H1 (cell line): ENCODE measurements at regions not wholly inside any gene's neighbourhood (a gene's known extent, or its start where the extent isn't known, plus 50 kb on each side); places are given as distances from the start of the nearest gene placed in this dataset.

Experiments used
- ATF2 ChIP-seq: IDR thresholded peaks from 2 replicates; pipeline ENCODE4 v1.6.1; 2012; ENCODE audit warnings: low read length, inconsistent platforms
- ATF3 ChIP-seq: IDR thresholded peaks from 2 replicates; pipeline ENCODE4 v1.6.1; 2011; ENCODE audit warnings: low read depth, mild to moderate bottlenecking, low read length; ENCODE audit not compliant: insufficient read depth
- CBX8 ChIP-seq: fragments of 300-800, 300-1000 bp; sonication (generic); IDR thresholded peaks from 2 replicates; pipeline ENCODE4 v1.7.1; 2016; ENCODE audit warnings: low read depth, low read length, borderline replicate concordance
- CTCF ChIP-seq, 3 experiments: IDR thresholded peaks; 1 replicate in 2 of 3; 2 replicates in 1 of 3; pipeline versions ENCODE4 v1.5.1 to v1.6.1; 2011; ENCODE audit warnings: low read length in 3 of 3, mild to moderate bottlenecking in 3 of 3, inconsistent platforms in 2 of 3, low read depth in 1 of 3, moderate library complexity in 1 of 3; ENCODE audit not compliant: insufficient read depth in 1 of 3; ENCODE audit errors: control extremely low read depth in 1 of 3
- SIRT6 ChIP-seq: IDR thresholded peaks from one replicate; pipeline ENCODE4 v1.7.1; 2012; ENCODE audit warnings: low read length, inconsistent platforms
- SP4 ChIP-seq: IDR thresholded peaks from 2 replicates; pipeline ENCODE4 v1.6.1; 2012; ENCODE audit warnings: low read length, inconsistent platforms
- YY1 ChIP-seq: IDR thresholded peaks from 2 replicates; pipeline ENCODE4 v1.6.1; 2011; ENCODE audit warnings: low read depth, mild to moderate bottlenecking, low read length

- TF ChIP-seq ATF2 (no peak), YY1 (no peak), SIRT6 (no peak), CTCF (IDR thresholded peaks at IDR 0.05; ENCODE audit: control extremely low read depth in 1 of 3, insufficient read depth in 1 of 3, low read depth in 1 of 3, low read length in 3 of 3) (no peak), CBX8 (no peak), SP4 (no peak), ATF3 (no peak)
Observed at GRCh38 chr5:53178830-53179229, 69.3 kb upstream of the MOCS2 start (continued).
